HCT116 (cell line): ENCODE measurements at regions not wholly inside any gene's neighbourhood (a gene's known extent, or its start where the extent isn't known, plus 50 kb on each side); places are given as distances from the start of the nearest gene placed in this dataset.

Experiments used
- ATAC-seq: fragments of 200-7000 bp; cut with Tn5 transposase; 2 replicates; pipeline ENCODE4 v1.9.1; 2020; ENCODE audit warnings: mild to moderate bottlenecking, moderate library complexity
- BruUV-seq: library from RNA; stranded (reverse); fragments of 400-500 nt; replicated peaks from 2 replicates; lab custom pipeline; 2021; lab: Mats Ljungman, UMichigan
- CTCF ChIA-PET: fragments of 300-600 bp; sonication (Branson Sonifier 250); formaldehyde crosslinking; loops from one replicate; lab custom pipeline; 2021; ENCODE audit warnings: antibody characterized with exemption; lab: Charles Lee
- POLR2A ChIA-PET: fragments of 300-600, 350-600 bp; sonication (Branson Sonifier 250); formaldehyde crosslinking; loops from one replicate; lab custom pipeline; 2021; ENCODE audit warnings: antibody characterized with exemption; lab: Charles Lee
- RAD21 ChIA-PET, 2 experiments: fragments of 300-600 bp; sonication (Branson Sonifier 250); formaldehyde crosslinking; loops; one replicate each; lab custom pipeline; 2023; ENCODE audit warnings: low total read pairs in 2 of 2; ENCODE audit not compliant: uncharacterized antibody in 2 of 2, unreplicated experiment in 2 of 2, low non-redundant PET in 1 of 2; lab: Charles Lee
- DNase-seq: peaks from one replicate; pipeline ENCODE4 v3.0.0-alpha.2; 2010; ENCODE audit warnings: low read depth, low spot score
- H2AFZ ChIP-seq: fragments of 200-600 bp; shearing (Covaris generic), sonication (generic); 2 replicates; pipeline ENCODE4 v1.6.1; 2017; ENCODE audit warnings: low read depth, mixed run types, mixed read lengths, antibody characterized with exemption, low read length; ENCODE audit not compliant: poor library complexity, severe bottlenecking
- H3K27ac ChIP-seq: 2 replicates; pipeline ENCODE4 v1.5.1; 2012; ENCODE audit warnings: low read depth, low read length
- H3K27me3 ChIP-seq: fragments of 200-600 bp; sonication (generic); 2 replicates; pipeline ENCODE4 v1.6.1; 2016; ENCODE audit warnings: mixed run types, low read length, mixed read lengths; ENCODE audit not compliant: insufficient read depth
- H3K36me3 ChIP-seq, 2 experiments: fragments of 200-500 bp in 1 of 2; fragments of 200-600 bp in 1 of 2; sonication (Bioruptor generic) in 1 of 2; sonication (generic) in 1 of 2; 2 replicates each; pipeline versions ENCODE4 v1.5.1 to v1.6.1; 2014 to 2016; ENCODE audit warnings: low read length in 2 of 2, inconsistent platforms in 1 of 2, mixed read lengths in 1 of 2, mixed run types in 1 of 2; ENCODE audit not compliant: insufficient read depth in 2 of 2, control insufficient read depth in 1 of 2
- H3K4me1 ChIP-seq, 2 experiments: fragments of 200-600 bp in 1 of 2; sonication (generic) in 1 of 2; 2 replicates each; pipeline versions ENCODE4 v1.5.1 to v1.6.1; 2012 to 2017; ENCODE audit warnings: low read length in 2 of 2, inconsistent platforms in 1 of 2, mild to moderate bottlenecking in 1 of 2, mixed read lengths in 1 of 2, mixed run types in 1 of 2, moderate library complexity in 1 of 2; ENCODE audit not compliant: insufficient read depth in 2 of 2, control insufficient read depth in 1 of 2
- H3K4me2 ChIP-seq: fragments of 200-600 bp; sonication (generic); 2 replicates; pipeline ENCODE4 v1.6.1; 2017; ENCODE audit warnings: mixed run types, low read length, mixed read lengths
- H3K4me3 ChIP-seq, 2 experiments: fragments of 200-600 bp in 1 of 2; sonication (generic) in 1 of 2; replicated peaks in 1 of 2; 2 replicates each; pipeline ENCODE4 v1.5.1; 2011 to 2016; ENCODE audit warnings: low read length in 2 of 2, control low read depth in 1 of 2, low read depth in 1 of 2, mild to moderate bottlenecking in 1 of 2, mixed read lengths in 1 of 2, mixed run types in 1 of 2
- H3K79me2 ChIP-seq: fragments of 200-600 bp; sonication (generic); 2 replicates; pipeline ENCODE4 v1.6.1; 2017; ENCODE audit warnings: mild to moderate bottlenecking, mixed run types, low read length, moderate library complexity, mixed read lengths; ENCODE audit not compliant: insufficient read depth
- H3K9ac ChIP-seq: fragments of 200-600 bp; sonication (generic); 2 replicates; pipeline ENCODE4 v1.6.1; 2016; ENCODE audit warnings: low read length, mixed read lengths
- H3K9me2 ChIP-seq: fragments of 200-600 bp; sonication (generic), shearing (Covaris generic); 2 replicates; pipeline ENCODE4 v1.6.1; 2017; ENCODE audit warnings: mixed run types, mild to moderate bottlenecking, moderate library complexity; ENCODE audit not compliant: insufficient read depth
- H3K9me3 ChIP-seq, 2 experiments: fragments of 200-500 bp in 1 of 2; fragments of 200-600 bp in 1 of 2; sonication (Bioruptor generic) in 1 of 2; sonication (generic) in 1 of 2; 2 replicates each; pipeline ENCODE4 v1.6.1; 2014 to 2017; ENCODE audit warnings: low read length in 2 of 2, mixed read lengths in 2 of 2, inconsistent platforms in 1 of 2, low read depth in 1 of 2, mild to moderate bottlenecking in 1 of 2, mixed run types in 1 of 2, moderate library complexity in 1 of 2; ENCODE audit not compliant: control insufficient read depth in 1 of 2, insufficient read depth in 1 of 2
- H4K20me1 ChIP-seq: fragments of 200-600 bp; sonication (generic), shearing (Covaris generic); 2 replicates; pipeline ENCODE4 v1.6.1; 2017; ENCODE audit warnings: mixed run types, mild to moderate bottlenecking, moderate library complexity; ENCODE audit not compliant: insufficient read depth
- CBX3 ChIP-seq: IDR thresholded peaks from 2 replicates; pipeline ENCODE4 v1.6.1; 2012; ENCODE audit warnings: low read depth
- ELF1 ChIP-seq: IDR thresholded peaks from 2 replicates; pipeline ENCODE4 v1.6.1; 2012; ENCODE audit warnings: low read depth, borderline replicate concordance
- EZH2phosphoT487 ChIP-seq: fragments of 200-600 bp; IDR thresholded peaks from 2 replicates; pipeline ENCODE4 v1.6.1; 2018; ENCODE audit warnings: antibody characterized with exemption, borderline replicate concordance
- FOSL1 ChIP-seq: IDR thresholded peaks from 2 replicates; pipeline ENCODE4 v1.6.1; 2012; ENCODE audit warnings: low read depth
- JUND ChIP-seq: IDR thresholded peaks from 2 replicates; pipeline ENCODE4 v1.6.1; 2012
- POLR2A ChIP-seq: IDR thresholded peaks from 2 replicates; pipeline ENCODE4 v1.7.0; 2011; ENCODE audit warnings: borderline replicate concordance; ENCODE audit not compliant: insufficient read depth, insufficient read length; ENCODE audit errors: extremely low read depth
- POLR2AphosphoS5 ChIP-seq: IDR thresholded peaks from 2 replicates; pipeline ENCODE4 v1.6.1; 2011; ENCODE audit warnings: mild to moderate bottlenecking, low read depth, low read length, moderate library complexity
- RAD21 ChIP-seq: IDR thresholded peaks from 2 replicates; pipeline ENCODE4 v1.6.1; 2012; ENCODE audit warnings: low read depth, mild to moderate bottlenecking
- SIN3A ChIP-seq: IDR thresholded peaks from 2 replicates; pipeline ENCODE4 v1.6.1; 2012; ENCODE audit warnings: low read depth
- SP1 ChIP-seq: IDR thresholded peaks from 2 replicates; pipeline ENCODE4 v1.6.1; 2012; ENCODE audit warnings: low read depth
- SRF ChIP-seq: IDR thresholded peaks from 2 replicates; pipeline ENCODE4 v1.6.1; 2012; ENCODE audit warnings: low read depth
- TCF7L2 ChIP-seq: IDR thresholded peaks from 2 replicates; pipeline ENCODE4 v1.7.0; 2011; ENCODE audit warnings: borderline replicate concordance, inconsistent platforms; ENCODE audit not compliant: insufficient read depth, insufficient read length; ENCODE audit errors: extremely low read depth
- YY1 ChIP-seq: IDR thresholded peaks from 2 replicates; pipeline ENCODE4 v1.6.1; 2011; ENCODE audit warnings: low read length, low read depth, moderate library complexity, mild to moderate bottlenecking; ENCODE audit not compliant: insufficient replicate concordance; ENCODE audit errors: extremely low read depth
- ZFX ChIP-seq: fragments of 450-650 bp; IDR thresholded peaks from 2 replicates; pipeline ENCODE4 v1.6.1; 2017
- ZNF274 ChIP-seq: fragments of 200-500 bp; sonication (Bioruptor generic); IDR thresholded peaks from 2 replicates; pipeline ENCODE4 v1.6.1; 2014; ENCODE audit warnings: mild to moderate bottlenecking, low read depth, low read length, inconsistent platforms
- intact Hi-C: fragments of 100-400 bp; cut with micrococcal nuclease; formaldehyde crosslinking; loops from 2 replicates; pipeline ENCODE4 v1.10.0; 2022
- TF ChIP-seq, protein P1 (sequence below): IDR thresholded peaks from 2 replicates; pipeline ENCODE4 v1.6.1; 2012
- TF ChIP-seq, protein P2 (sequence below): IDR thresholded peaks from 2 replicates; pipeline ENCODE4 v1.6.1; 2012; ENCODE audit warnings: low read depth
- TF ChIP-seq, protein P3 (sequence below): IDR thresholded peaks from 2 replicates; pipeline ENCODE4 v1.6.1; 2012
- TF ChIP-seq, protein P4 (sequence below): IDR thresholded peaks from 2 replicates; pipeline ENCODE4 v1.6.1; 2011; ENCODE audit warnings: mild to moderate bottlenecking, low read length, moderate library complexity; ENCODE audit not compliant: insufficient replicate concordance; ENCODE audit errors: extremely low read depth
- TF ChIP-seq, protein P5 (sequence below), 3 experiments: fragments of 200-600 bp in 1 of 3; sonication (generic) in 1 of 3; IDR thresholded peaks in 2 of 3; conservative IDR thresholded peaks in 1 of 3; 2 replicates each; pipeline ENCODE4 v1.5.1; 2012 to 2017; ENCODE audit warnings: low read depth in 2 of 3, low read length in 2 of 3, antibody characterized with exemption in 1 of 3, borderline replicate concordance in 1 of 3, control low read depth in 1 of 3, mild to moderate bottlenecking in 1 of 3, mixed read lengths in 1 of 3, mixed run types in 1 of 3, moderate library complexity in 1 of 3; ENCODE audit not compliant: insufficient read depth in 1 of 3

DNA sequence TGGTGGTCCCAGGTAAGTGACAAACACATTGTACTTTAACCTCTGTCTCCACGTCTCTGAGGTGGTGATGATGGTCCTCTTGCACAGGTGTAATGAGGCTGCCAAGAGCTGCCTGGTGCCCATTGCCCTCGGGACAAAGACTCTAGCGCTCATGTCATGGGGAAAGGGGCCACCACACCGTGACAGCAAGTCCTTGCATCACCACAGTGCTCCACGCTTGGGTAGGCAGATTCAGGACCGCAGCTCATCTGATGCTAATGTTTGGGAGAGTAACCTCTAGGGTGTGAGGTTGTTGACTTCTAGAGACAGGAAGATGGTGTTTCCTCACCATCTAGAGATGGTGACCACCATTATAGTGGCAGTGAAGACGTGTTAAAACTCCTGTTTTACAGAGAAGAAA is 395.6 kb downstream of the ADRA2A start:
- BruUV-seq, result no TSS peak
- H3K4me2 ChIP-seq, result no peak overlapping the region
- ChIA-PET RAD21 (no interaction called here), CTCF (no interaction called here), POLR2A (no interaction called here)
- ATAC-seq (no peak), DNase-seq (no peak)
- no peaks in the 10 kb centered on the region for H3K4me1 ChIP-seq
- no peaks in the 10 kb centered on the region for H3K9me2 ChIP-seq
- no peaks in the 10 kb centered on the region for H3K9me3 ChIP-seq
- H3K79me2 ChIP-seq, result no peaks in the 10 kb centered on the region
- no peak overlapping the region for H3K4me3 ChIP-seq
- no peak overlapping the region for H2AFZ ChIP-seq
- no peak overlapping the region for H3K9ac ChIP-seq
- intact Hi-C loops, result no loop called here
- H3K36me3 ChIP-seq, result no peaks in the 10 kb centered on the region
- no peak overlapping the region for H3K27ac ChIP-seq
- TF ChIP-seq FOSL1 (no peak), POLR2A (no peak), ZNF274 (no peak), RAD21 (no peak), ELF1 (no peak), TCF7L2 (no peak), SIN3A (no peak), POLR2AphosphoS5 (no peak), SP1 (no peak), YY1 (no peak), JUND (no peak), EZH2phosphoT487 (no peak), CBX3 (no peak), SRF (no peak), ZFX (no peak)
- TF ChIP-seq, protein P1, sequence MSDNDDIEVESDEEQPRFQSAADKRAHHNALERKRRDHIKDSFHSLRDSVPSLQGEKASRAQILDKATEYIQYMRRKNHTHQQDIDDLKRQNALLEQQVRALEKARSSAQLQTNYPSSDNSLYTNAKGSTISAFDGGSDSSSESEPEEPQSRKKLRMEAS, result no peak
- TF ChIP-seq, protein P2, sequence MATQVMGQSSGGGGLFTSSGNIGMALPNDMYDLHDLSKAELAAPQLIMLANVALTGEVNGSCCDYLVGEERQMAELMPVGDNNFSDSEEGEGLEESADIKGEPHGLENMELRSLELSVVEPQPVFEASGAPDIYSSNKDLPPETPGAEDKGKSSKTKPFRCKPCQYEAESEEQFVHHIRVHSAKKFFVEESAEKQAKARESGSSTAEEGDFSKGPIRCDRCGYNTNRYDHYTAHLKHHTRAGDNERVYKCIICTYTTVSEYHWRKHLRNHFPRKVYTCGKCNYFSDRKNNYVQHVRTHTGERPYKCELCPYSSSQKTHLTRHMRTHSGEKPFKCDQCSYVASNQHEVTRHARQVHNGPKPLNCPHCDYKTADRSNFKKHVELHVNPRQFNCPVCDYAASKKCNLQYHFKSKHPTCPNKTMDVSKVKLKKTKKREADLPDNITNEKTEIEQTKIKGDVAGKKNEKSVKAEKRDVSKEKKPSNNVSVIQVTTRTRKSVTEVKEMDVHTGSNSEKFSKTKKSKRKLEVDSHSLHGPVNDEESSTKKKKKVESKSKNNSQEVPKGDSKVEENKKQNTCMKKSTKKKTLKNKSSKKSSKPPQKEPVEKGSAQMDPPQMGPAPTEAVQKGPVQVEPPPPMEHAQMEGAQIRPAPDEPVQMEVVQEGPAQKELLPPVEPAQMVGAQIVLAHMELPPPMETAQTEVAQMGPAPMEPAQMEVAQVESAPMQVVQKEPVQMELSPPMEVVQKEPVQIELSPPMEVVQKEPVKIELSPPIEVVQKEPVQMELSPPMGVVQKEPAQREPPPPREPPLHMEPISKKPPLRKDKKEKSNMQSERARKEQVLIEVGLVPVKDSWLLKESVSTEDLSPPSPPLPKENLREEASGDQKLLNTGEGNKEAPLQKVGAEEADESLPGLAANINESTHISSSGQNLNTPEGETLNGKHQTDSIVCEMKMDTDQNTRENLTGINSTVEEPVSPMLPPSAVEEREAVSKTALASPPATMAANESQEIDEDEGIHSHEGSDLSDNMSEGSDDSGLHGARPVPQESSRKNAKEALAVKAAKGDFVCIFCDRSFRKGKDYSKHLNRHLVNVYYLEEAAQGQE, result no peak
- TF ChIP-seq, protein P3, sequence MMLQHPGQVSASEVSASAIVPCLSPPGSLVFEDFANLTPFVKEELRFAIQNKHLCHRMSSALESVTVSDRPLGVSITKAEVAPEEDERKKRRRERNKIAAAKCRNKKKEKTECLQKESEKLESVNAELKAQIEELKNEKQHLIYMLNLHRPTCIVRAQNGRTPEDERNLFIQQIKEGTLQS, result no peak
- TF ChIP-seq, protein P4, sequence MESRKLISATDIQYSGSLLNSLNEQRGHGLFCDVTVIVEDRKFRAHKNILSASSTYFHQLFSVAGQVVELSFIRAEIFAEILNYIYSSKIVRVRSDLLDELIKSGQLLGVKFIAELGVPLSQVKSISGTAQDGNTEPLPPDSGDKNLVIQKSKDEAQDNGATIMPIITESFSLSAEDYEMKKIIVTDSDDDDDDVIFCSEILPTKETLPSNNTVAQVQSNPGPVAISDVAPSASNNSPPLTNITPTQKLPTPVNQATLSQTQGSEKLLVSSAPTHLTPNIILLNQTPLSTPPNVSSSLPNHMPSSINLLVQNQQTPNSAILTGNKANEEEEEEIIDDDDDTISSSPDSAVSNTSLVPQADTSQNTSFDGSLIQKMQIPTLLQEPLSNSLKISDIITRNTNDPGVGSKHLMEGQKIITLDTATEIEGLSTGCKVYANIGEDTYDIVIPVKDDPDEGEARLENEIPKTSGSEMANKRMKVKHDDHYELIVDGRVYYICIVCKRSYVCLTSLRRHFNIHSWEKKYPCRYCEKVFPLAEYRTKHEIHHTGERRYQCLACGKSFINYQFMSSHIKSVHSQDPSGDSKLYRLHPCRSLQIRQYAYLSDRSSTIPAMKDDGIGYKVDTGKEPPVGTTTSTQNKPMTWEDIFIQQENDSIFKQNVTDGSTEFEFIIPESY, result no peak
- TF ChIP-seq, protein P5, sequence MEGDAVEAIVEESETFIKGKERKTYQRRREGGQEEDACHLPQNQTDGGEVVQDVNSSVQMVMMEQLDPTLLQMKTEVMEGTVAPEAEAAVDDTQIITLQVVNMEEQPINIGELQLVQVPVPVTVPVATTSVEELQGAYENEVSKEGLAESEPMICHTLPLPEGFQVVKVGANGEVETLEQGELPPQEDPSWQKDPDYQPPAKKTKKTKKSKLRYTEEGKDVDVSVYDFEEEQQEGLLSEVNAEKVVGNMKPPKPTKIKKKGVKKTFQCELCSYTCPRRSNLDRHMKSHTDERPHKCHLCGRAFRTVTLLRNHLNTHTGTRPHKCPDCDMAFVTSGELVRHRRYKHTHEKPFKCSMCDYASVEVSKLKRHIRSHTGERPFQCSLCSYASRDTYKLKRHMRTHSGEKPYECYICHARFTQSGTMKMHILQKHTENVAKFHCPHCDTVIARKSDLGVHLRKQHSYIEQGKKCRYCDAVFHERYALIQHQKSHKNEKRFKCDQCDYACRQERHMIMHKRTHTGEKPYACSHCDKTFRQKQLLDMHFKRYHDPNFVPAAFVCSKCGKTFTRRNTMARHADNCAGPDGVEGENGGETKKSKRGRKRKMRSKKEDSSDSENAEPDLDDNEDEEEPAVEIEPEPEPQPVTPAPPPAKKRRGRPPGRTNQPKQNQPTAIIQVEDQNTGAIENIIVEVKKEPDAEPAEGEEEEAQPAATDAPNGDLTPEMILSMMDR (IDR thresholded peaks at IDR 0.05 in 2 of 3, conservative IDR thresholded peaks at IDR 0.05 in 1 of 3; ENCODE audit: borderline replicate concordance in 1 of 3, insufficient read depth in 1 of 3, low read depth in 2 of 3, low read length in 2 of 3), result no peak
- peaks cover 18% of the 10 kb centered on the region; the same call in 1 of the 2 replicates for H3K27me3 ChIP-seq
- no peaks in the 10 kb centered on the region for H4K20me1 ChIP-seq
